Mesenchymal stem cell (in vitro differentiated cells and primary cell): ENCODE measurements at regions not wholly inside any gene's neighbourhood (a gene's known extent, or its start where the extent isn't known, plus 50 kb on each side); places are given as distances from the start of the nearest gene placed in this dataset.

ENCODE experiments used
- DNase-seq: peaks from one replicate; pipeline ENCODE4 v3.0.0-alpha.2; 2013
- H2AFZ ChIP-seq: one replicate; pipeline ENCODE4 v1.6.1; 2013; ENCODE audit warnings: low read depth, mild to moderate bottlenecking, control low read depth, inconsistent platforms, low read length, moderate library complexity
- H2AK5ac ChIP-seq: 2 replicates; pipeline ENCODE4 v1.6.1; 2013; ENCODE audit warnings: low read length, moderate library complexity, mild to moderate bottlenecking, inconsistent platforms; ENCODE audit not compliant: severe bottlenecking
- H2BK120ac ChIP-seq: one replicate; pipeline ENCODE4 v1.6.1; 2013; ENCODE audit warnings: low read depth, mild to moderate bottlenecking, inconsistent platforms, low read length, moderate library complexity
- H2BK12ac ChIP-seq, 2 experiments: one replicate each; pipeline ENCODE4 v1.6.1; 2013; ENCODE audit warnings: inconsistent platforms in 2 of 2, low read length in 2 of 2, mild to moderate bottlenecking in 2 of 2, moderate library complexity in 2 of 2, control low read depth in 1 of 2
- H2BK15ac ChIP-seq: one replicate; pipeline ENCODE4 v1.6.1; 2013; ENCODE audit warnings: mild to moderate bottlenecking, low read depth, inconsistent platforms; ENCODE audit not compliant: poor library complexity, severe bottlenecking
- H2BK5ac ChIP-seq: 2 replicates; pipeline ENCODE4 v1.6.1; 2013; ENCODE audit warnings: low read depth, mild to moderate bottlenecking, low read length, control low read depth, inconsistent platforms; ENCODE audit not compliant: poor library complexity, severe bottlenecking
- H3K14ac ChIP-seq, 2 experiments: one replicate each; pipeline ENCODE4 v1.6.1; 2013; ENCODE audit warnings: inconsistent platforms in 2 of 2, low read length in 2 of 2, control low read depth in 1 of 2, mild to moderate bottlenecking in 1 of 2, moderate library complexity in 1 of 2
- H3K18ac ChIP-seq, 2 experiments: one replicate each; pipeline ENCODE4 v1.6.1; 2013; ENCODE audit warnings: inconsistent platforms in 2 of 2, low read length in 2 of 2, control low read depth in 1 of 2, low read depth in 1 of 2, mild to moderate bottlenecking in 1 of 2
- H3K23ac ChIP-seq, 2 experiments: one replicate each; pipeline ENCODE4 v1.6.1; 2013; ENCODE audit warnings: inconsistent platforms in 2 of 2, low read length in 2 of 2, mild to moderate bottlenecking in 2 of 2, moderate library complexity in 2 of 2, control low read depth in 1 of 2
- H3K27ac ChIP-seq: 2 replicates; pipeline ENCODE4 v1.5.1; 2013; ENCODE audit warnings: mild to moderate bottlenecking, moderate library complexity, low read length, control low read depth, inconsistent platforms; ENCODE audit not compliant: poor library complexity, severe bottlenecking
- H3K27me3 ChIP-seq, 2 experiments: 2 replicates each; pipeline versions ENCODE4 v1.6.1 to v1.7.0; 2013; ENCODE audit warnings: low read length in 2 of 2, mild to moderate bottlenecking in 2 of 2, moderate library complexity in 2 of 2, control low read depth in 1 of 2, inconsistent platforms in 1 of 2; ENCODE audit not compliant: control insufficient read depth in 1 of 2, insufficient read depth in 1 of 2
- H3K36me3 ChIP-seq, 2 experiments: 2 replicates each; pipeline versions ENCODE4 v1.6.1 to v1.7.0; 2013; ENCODE audit warnings: low read length in 2 of 2, control low read depth in 1 of 2, inconsistent platforms in 1 of 2, low read depth in 1 of 2, mild to moderate bottlenecking in 1 of 2; ENCODE audit not compliant: insufficient read depth in 2 of 2, control insufficient read depth in 1 of 2
- H3K4ac ChIP-seq, 2 experiments: one replicate each; pipeline ENCODE4 v1.6.1; 2013; ENCODE audit warnings: inconsistent platforms in 2 of 2, low read length in 2 of 2, mild to moderate bottlenecking in 2 of 2, moderate library complexity in 2 of 2, control low read depth in 1 of 2, low read depth in 1 of 2
- H3K4me1 ChIP-seq: 2 replicates; pipeline ENCODE4 v1.6.1; 2013; ENCODE audit warnings: low read depth, low read length, control low read depth; ENCODE audit not compliant: control insufficient read depth, insufficient read depth
- H3K4me2 ChIP-seq: 2 replicates; pipeline ENCODE4 v1.6.1; 2013; ENCODE audit warnings: low read length, mild to moderate bottlenecking, inconsistent platforms; ENCODE audit not compliant: poor library complexity, severe bottlenecking
- H3K4me3 ChIP-seq, 2 experiments: 2 replicates each; pipeline versions ENCODE4 v1.5.1 to v1.7.0; 2013; ENCODE audit warnings: low read length in 2 of 2, mild to moderate bottlenecking in 2 of 2, control low read depth in 1 of 2, low read depth in 1 of 2; ENCODE audit not compliant: insufficient read depth in 1 of 2
- H3K79me1 ChIP-seq: replicated peaks from 2 replicates; pipeline ENCODE4 v1.6.1; 2013; ENCODE audit warnings: mild to moderate bottlenecking, control low read depth, low read length, inconsistent platforms; ENCODE audit not compliant: poor library complexity, severe bottlenecking
- H3K9ac ChIP-seq: 2 replicates; pipeline ENCODE4 v1.7.0; 2013; ENCODE audit warnings: mild to moderate bottlenecking, low read length, moderate library complexity
- H3K9me3 ChIP-seq: 2 replicates; pipeline ENCODE4 v1.7.0; 2013; ENCODE audit warnings: mild to moderate bottlenecking, low read length; ENCODE audit not compliant: control insufficient read depth
- H4K8ac ChIP-seq: one replicate; pipeline ENCODE4 v1.6.1; 2013; ENCODE audit warnings: inconsistent platforms, mild to moderate bottlenecking, low read length, moderate library complexity
- H4K91ac ChIP-seq: one replicate; pipeline ENCODE4 v1.6.1; 2013; ENCODE audit warnings: mild to moderate bottlenecking, low read length, inconsistent platforms
- WGBS: methylation state at CpG from one replicate; pipeline ENCODE4 v1.1.7; 2013; ENCODE audit warnings: mixed read lengths; 5-methylcytosine and 5-hydroxymethylcytosine counted together

GRCh38 chr1:181169281-181169865 lies 80.9 kb downstream of the IER5 start:
- no peaks in the 10 kb centered on the region for H3K36me3 ChIP-seq
- H3K27me3 ChIP-seq: peaks cover 0 to 3% of the 10 kb centered on the region in 2 experiments
- 81% methylated on average over 8 of the region's 8 CpGs for WGBS
- H4K8ac ChIP-seq: no peak overlapping the region
- H4K91ac ChIP-seq: no peak overlapping the region
- no peak overlapping the region for H3K4me3 ChIP-seq
- H3K9ac ChIP-seq: no peak overlapping the region
- no peak overlapping the region for H2AFZ ChIP-seq
- DNase-seq: no peak
- H3K9me3 ChIP-seq: peaks cover 6% of the 10 kb centered on the region
- H3K79me1 ChIP-seq: no peaks in the 10 kb centered on the region
- H2BK5ac ChIP-seq: no peak overlapping the region
- H3K4me1 ChIP-seq: peaks cover 3% of the 10 kb centered on the region
- H3K4ac ChIP-seq: no peak overlapping the region
- no peak overlapping the region for H3K18ac ChIP-seq
- H2AK5ac ChIP-seq: no peak overlapping the region
- no peak overlapping the region for H3K14ac ChIP-seq
- H3K27ac ChIP-seq: no peak overlapping the region
- H2BK12ac ChIP-seq: no peak overlapping the region
- no peak overlapping the region for H3K4me2 ChIP-seq
- no peak overlapping the region for H2BK120ac ChIP-seq
- no peak overlapping the region for H2BK15ac ChIP-seq
- H3K23ac ChIP-seq: no peak overlapping the region

GRCh38 chr1:181170194-181170593 lies 81.7 kb downstream of the IER5 start:
- Histone ChIP-seq H3K9me3 (peaks cover 6% of the 10 kb centered on the region), H3K36me3 (no peaks in the 10 kb centered on the region), H2BK15ac (no peak overlapping the region), H3K14ac (no peak overlapping the region), H3K18ac (no peak overlapping the region), H2BK12ac (no peak overlapping the region), H3K27ac (no peak overlapping the region), H3K79me1 (no peaks in the 10 kb centered on the region), H3K4me1 (peaks cover 3% of the 10 kb centered on the region), H3K9ac (no peak overlapping the region), H2AFZ (no peak overlapping the region), H3K4ac (no peak overlapping the region), H3K4me3 (no peak overlapping the region), H4K8ac (no peak overlapping the region), H2BK120ac (no peak overlapping the region), H3K4me2 (no peak overlapping the region), H2AK5ac (no peak overlapping the region), H4K91ac (no peak overlapping the region), H3K27me3 (peaks cover 3 to 5% of the 10 kb centered on the region in 2 experiments), H3K23ac (no peak overlapping the region), H2BK5ac (no peak overlapping the region)
- DNase-seq: no peak
- WGBS: 68% methylated on average over 2 of the region's 3 CpGs

- H4K91ac ChIP-seq: no peak overlapping the region
- no peak overlapping the region for H2AFZ ChIP-seq
- H2BK15ac ChIP-seq: no peak overlapping the region
- no peak overlapping the region for H3K23ac ChIP-seq
- H2BK5ac ChIP-seq: no peak overlapping the region
- H3K27me3 ChIP-seq: peaks cover 3 to 10% of the 10 kb centered on the region in 2 experiments
- no peak overlapping the region for H3K9ac ChIP-seq
- H2BK120ac ChIP-seq: no peak overlapping the region
- no peaks in the 10 kb centered on the region for H3K36me3 ChIP-seq
- no peak overlapping the region for H3K4me2 ChIP-seq
- H3K27ac ChIP-seq: no peak overlapping the region
- no peak overlapping the region for H2BK12ac ChIP-seq
- H3K4ac ChIP-seq: no peak overlapping the region
- no peak overlapping the region for H3K18ac ChIP-seq
- H3K14ac ChIP-seq: no peak overlapping the region
- 90% methylated on average over 1 of the region's 1 CpG for WGBS
- H3K4me3 ChIP-seq: no peak overlapping the region
- DNase-seq: no peak
- no peak overlapping the region for H4K8ac ChIP-seq
- H3K9me3 ChIP-seq: peaks cover 6% of the 10 kb centered on the region
- H2AK5ac ChIP-seq: no peak overlapping the region
- H3K79me1 ChIP-seq: no peaks in the 10 kb centered on the region
- no peaks in the 10 kb centered on the region for H3K4me1 ChIP-seq
Measured at GRCh38 chr1:181172082-181172481, 83.6 kb downstream of the IER5 start.

GRCh38 chr1:181173761-181174447 lies 85.4 kb downstream of the IER5 start:
- Histone ChIP-seq H3K18ac (no peak overlapping the region), H3K4ac (no peak overlapping the region), H2AFZ (no peak overlapping the region), H2BK120ac (no peak overlapping the region), H2AK5ac (no peak overlapping the region), H4K8ac (no peak overlapping the region), H2BK12ac (no peak overlapping the region), H3K9ac (no peak overlapping the region), H3K4me3 (no peak overlapping the region), H4K91ac (no peak overlapping the region), H3K9me3 (peaks cover 6% of the 10 kb centered on the region), H3K27me3 (peaks cover 4 to 10% of the 10 kb centered on the region in 2 experiments), H3K79me1 (no peaks in the 10 kb centered on the region), H3K14ac (no peak overlapping the region), H3K36me3 (no peaks in the 10 kb centered on the region), H2BK15ac (no peak overlapping the region), H3K23ac (no peak overlapping the region), H3K4me2 (no peak overlapping the region), H2BK5ac (no peak overlapping the region), H3K27ac (no peak overlapping the region), H3K4me1 (no peaks in the 10 kb centered on the region)
- DNase-seq: no peak
- 60% methylated on average over 4 of the region's 6 CpGs for WGBS
